ENCODE measurements at regions not wholly inside any gene's neighbourhood (a gene's known extent, or its start where the extent isn't known, plus 50 kb on each side); places are given as distances from the start of the nearest gene placed in this dataset.
A peak's percentile ranks its signal among the peaks of the same experiment; 100 is the strongest.

GRCh38 chr1:30815556-30815955 lies 58.0 kb upstream of the LAPTM5 start:
- no peak for TF ChIP-seq CTCF (IDR thresholded peaks at IDR 0.05)
- peaks cover 0 to 13% of the 10 kb centered on the region in 2 donors for H3K4me1 ChIP-seq
- H3K27me3 ChIP-seq = peaks cover 0 to 78% of the 10 kb centered on the region in 2 donors
- H3K4me3 ChIP-seq = no peak overlapping the region
- ATAC-seq (no peak), DNase-seq (no peak)
- no peaks in the 10 kb centered on the region for H3K36me3 ChIP-seq
- H3K27ac ChIP-seq = no peak overlapping the region
- no peaks in the 10 kb centered on the region for H3K9me3 ChIP-seq
- intact Hi-C loops (cut with DNase I) = no loop called here

GRCh38 chr1:30814292-30814691 lies 56.7 kb upstream of the LAPTM5 start:
- peaks cover 0 to 89% of the 10 kb centered on the region in 2 donors for H3K27me3 ChIP-seq
- H3K9me3 ChIP-seq = no peaks in the 10 kb centered on the region
- DNase-seq (no peak), ATAC-seq (no peak)
- TF ChIP-seq CTCF (IDR thresholded peaks at IDR 0.05) = no peak
- no peak overlapping the region for H3K4me3 ChIP-seq
- intact Hi-C loops (cut with DNase I) = no loop called here
- H3K4me1 ChIP-seq = peaks cover 0 to 20% of the 10 kb centered on the region in 2 donors
- no peak overlapping the region for H3K27ac ChIP-seq
- no peaks in the 10 kb centered on the region for H3K36me3 ChIP-seq

- ATAC-seq = no peak
- no peaks in the 10 kb centered on the region for H3K36me3 ChIP-seq
- H3K9me3 ChIP-seq = no peaks in the 10 kb centered on the region
- H3K4me1 ChIP-seq = peaks cover 5 to 33% of the 10 kb centered on the region in 2 donors
- H3K4me3 ChIP-seq = no peak overlapping the region
- DNase-seq = no peak
- intact Hi-C loops (cut with DNase I) = no loop called here
- H3K27ac ChIP-seq = no peak overlapping the region
- peaks cover 0 to 86% of the 10 kb centered on the region in 2 donors for H3K27me3 ChIP-seq
- no peak for TF ChIP-seq CTCF (IDR thresholded peaks at IDR 0.05)
These were observed 54.5 kb upstream of the LAPTM5 start for GRCh38 chr1:30812076-30812475.

GRCh38 chr1:30811187-30811586 lies 53.6 kb upstream of the LAPTM5 start:
- Histone ChIP-seq H3K4me3 (no peak overlapping the region), H3K27ac (no peak overlapping the region), H3K27me3 (peaks cover 0 to 87% of the 10 kb centered on the region in 2 donors), H3K4me1 (peaks cover 7 to 24% of the 10 kb centered on the region in 2 donors), H3K36me3 (no peaks in the 10 kb centered on the region), H3K9me3 (no peaks in the 10 kb centered on the region)
- no peak for TF ChIP-seq CTCF (IDR thresholded peaks at IDR 0.05)
- ATAC-seq = no peak
- intact Hi-C loops (cut with DNase I) = no loop called here
- no peak for DNase-seq

- no peak for TF ChIP-seq CTCF (IDR thresholded peaks at IDR 0.05)
- ATAC-seq (no peak), DNase-seq (no peak)
- intact Hi-C loops (cut with DNase I) = no loop called here
- Histone ChIP-seq H3K9me3 (no peaks in the 10 kb centered on the region), H3K27me3 (peaks cover 0 to 88% of the 10 kb centered on the region in 2 donors), H3K36me3 (no peaks in the 10 kb centered on the region), H3K4me3 (no peak overlapping the region), H3K4me1 (peaks cover 7 to 21% of the 10 kb centered on the region in 2 donors), H3K27ac (peak overlapping the region in 1 of 2 donors; percentile 31)
These were observed 53.0 kb upstream of the LAPTM5 start for GRCh38 chr1:30810416-30811080.

Measured in left lung (tissue), 4 donors.